GM18858 (cell line): ENCODE measurements at regions not wholly inside any gene's neighbourhood (a gene's known extent, or its start where the extent isn't known, plus 50 kb on each side); places are given as distances from the start of the nearest gene placed in this dataset.

Source experiments
- ATAC-seq: cut with Tn5 transposase; IDR thresholded peaks from one replicate; pipeline ENCODE4 v1.9.1; 2021; ENCODE audit not compliant: unreplicated experiment

GRCh38 chr7:34269084-34269483 lies 363.7 kb downstream of the BMPER start:
- ATAC-seq, result no peak

DNA sequence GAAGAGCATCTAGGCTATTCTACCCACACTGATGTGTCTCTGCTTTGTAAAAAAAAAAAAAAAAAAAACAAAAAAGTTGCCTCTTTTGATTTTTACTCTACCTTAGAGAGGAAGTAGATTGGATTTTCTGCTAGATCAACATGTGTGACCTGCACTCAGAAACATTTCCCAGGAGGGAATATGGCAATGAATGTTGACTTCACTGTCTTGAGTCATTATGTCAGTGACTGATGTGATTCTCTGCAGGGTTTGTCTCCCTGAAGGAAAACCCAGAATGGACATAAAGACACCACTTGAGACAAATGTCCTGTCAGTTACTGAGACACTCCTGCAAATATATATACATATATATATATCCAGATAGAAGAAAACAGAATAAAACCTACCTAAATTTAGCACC lies 370.3 kb downstream of the BMPER start:
- no peak for ATAC-seq

DNA sequence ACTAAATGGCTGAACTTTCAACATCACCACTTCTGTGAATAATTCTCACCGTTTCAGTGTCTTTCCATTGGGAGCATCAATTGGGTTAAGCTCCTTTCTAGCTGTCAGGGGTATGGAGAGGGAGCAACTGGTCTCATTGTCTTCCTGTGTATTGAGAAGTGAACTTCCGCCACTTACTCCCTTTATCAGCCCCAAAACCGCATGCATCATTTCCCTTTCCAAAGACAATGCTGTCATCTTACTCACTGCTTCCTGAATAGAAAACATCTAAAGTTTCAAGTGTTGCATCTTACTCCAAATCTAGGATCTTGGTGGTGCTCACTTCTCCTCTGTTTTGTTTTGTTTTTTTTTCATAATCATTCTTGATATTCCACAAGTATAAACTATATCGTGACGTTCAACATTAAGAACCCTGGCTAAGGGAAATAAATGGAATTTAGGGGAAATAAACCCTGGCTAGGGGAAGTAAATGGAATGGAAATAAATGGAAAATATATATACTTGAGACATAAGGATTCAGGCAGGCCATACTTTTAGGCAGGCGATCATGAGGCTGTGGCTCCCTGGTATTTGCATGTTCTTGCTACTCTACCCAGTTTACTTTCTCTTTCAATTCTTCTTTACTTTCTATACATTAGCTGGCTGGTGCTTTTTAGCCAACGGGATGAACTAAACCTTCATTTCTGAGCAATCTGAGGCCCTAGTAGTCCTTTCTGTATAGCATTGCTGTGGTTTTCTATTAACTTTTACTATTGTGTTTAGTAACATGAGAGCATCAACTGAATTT lies 371.9 kb downstream of the BMPER start:
- ATAC-seq, result peak; percentile 66

DNA sequence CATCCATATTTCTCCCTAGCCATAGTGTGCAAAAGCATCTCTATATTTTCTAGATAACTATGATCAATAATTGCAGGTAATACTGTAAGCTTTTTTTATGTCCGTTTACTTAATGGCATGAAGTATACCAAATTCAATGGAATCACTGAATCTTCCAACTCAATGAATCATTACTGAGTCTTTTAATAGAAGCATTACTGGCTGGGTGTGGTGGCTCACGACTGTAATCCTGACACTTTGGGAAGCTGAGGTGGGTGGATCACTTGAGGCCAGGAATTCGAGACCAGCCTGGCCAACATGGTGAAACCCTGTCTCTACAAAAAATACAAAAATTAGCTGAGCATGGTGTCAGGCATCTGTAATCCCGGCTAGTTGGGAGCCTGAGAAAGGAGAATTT lies 372.5 kb downstream of the BMPER start:
- ATAC-seq, result no peak

GRCh38 chr7:34281260-34281659 lies 375.9 kb downstream of the BMPER start:
- ATAC-seq, result no peak

- ATAC-seq, result no peak
Measured at GRCh38 chr7:34282271-34282670, 375.7 kb upstream of the NPSR1 start.

DNA sequence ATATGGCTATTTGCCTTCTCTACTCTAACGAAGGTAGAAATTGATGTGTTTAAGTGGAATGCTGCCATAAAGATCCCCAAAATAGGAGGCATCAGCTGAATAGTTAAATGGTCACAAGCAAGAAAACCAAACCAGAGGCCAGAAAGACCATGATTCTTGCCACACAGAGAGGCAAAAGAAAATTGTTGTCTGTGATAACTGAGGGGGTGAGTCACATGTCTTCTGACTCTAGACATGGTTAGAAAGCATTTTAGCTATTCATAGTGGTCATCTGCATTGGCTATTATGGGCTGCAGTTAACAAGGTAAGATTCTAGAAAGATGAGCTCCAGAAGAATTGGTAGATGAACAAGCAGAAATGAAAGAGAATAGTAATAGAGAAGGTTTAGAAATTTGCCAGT lies 361.4 kb upstream of the NPSR1 start:
- no peak for ATAC-seq

DNA sequence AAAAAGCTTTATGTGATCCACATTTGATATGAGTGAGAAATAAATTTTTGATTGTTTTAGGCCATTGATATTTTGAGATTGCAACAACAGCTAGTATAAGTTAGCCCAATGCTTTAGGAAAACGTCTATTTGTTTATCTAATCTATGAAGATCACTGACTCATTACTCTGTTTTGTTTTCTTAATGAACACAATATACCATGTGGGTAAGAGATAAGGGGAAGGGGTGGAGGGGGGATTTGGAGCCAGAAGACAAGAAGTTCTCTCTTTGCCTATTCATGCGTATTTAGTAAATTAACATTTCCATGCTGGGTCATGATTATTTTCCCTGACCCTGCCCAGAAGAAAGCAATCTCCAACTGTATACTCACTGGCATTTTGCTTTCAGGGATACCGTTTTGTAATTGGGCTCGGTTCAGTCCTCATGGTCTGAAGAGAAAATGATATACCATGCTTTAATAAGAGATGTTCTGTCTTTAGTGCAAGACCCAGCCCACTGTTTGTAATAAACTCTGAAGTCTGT lies 359.5 kb upstream of the NPSR1 start:
- no peak for ATAC-seq

GRCh38 chr7:34299066-34299465 lies 359.0 kb upstream of the NPSR1 start:
- no peak for ATAC-seq

DNA sequence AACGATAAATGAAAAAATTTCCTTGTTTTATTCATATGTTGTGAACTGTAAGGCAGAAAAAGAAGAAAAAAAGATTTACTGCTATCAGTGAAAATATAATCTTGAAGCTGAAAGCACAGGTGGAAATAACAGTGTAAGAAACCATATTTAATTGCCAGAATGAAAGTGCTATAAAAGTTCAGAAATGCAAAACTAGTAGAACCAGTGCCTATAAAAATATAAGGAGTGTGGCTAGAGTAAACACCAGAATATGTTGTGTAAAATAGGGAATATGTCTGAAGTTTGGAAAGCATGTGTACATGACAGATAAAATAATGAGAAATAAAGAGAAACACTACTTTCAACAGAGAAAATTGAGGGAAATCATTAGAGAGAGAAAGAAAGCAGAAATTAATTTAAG lies 350.5 kb upstream of the NPSR1 start:
- no peak for ATAC-seq

- ATAC-seq, result no peak
Measured at GRCh38 chr7:34308595-34308994, 349.4 kb upstream of the NPSR1 start.

DNA sequence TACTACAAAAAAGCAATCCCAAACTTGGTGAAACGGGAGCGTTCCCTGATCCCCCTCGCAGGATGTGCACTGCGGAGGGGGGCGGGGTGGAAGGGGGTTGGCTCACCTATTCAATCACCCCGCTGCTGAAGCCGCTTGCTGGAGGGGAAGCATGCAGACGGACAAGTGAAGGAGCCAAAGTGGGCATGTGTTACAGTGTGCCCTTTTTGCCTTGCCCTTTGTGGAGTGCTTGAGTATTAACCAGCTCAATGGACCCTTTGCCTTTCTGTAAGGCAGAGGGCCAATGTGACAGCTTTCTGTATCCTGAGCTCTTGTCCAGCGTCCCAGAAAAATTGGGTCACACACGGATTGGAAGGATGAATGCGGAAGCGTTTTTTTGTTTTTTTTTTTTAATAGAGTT lies 348.9 kb upstream of the NPSR1 start:
- no peak for ATAC-seq

DNA sequence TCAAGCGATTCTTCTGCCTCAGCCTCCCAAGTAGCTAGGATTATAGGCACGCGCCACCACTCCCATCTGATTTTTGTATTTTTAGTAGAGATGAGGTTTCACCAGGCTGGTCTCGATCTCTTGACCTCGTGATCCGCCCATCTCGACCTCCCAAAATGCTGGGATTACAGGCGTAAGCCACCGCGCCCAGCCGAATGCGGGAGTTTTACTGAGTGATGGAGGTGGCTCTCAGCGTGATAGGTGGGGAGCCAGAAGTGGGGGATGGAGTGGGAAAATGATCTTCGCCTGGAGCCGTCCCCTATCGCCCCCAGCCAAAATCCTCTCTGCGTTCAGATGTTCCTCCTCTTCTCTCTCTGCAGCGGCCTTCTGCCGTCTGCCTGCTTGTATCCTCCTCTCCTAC lies 348.4 kb upstream of the NPSR1 start:
- no peak for ATAC-seq

DNA sequence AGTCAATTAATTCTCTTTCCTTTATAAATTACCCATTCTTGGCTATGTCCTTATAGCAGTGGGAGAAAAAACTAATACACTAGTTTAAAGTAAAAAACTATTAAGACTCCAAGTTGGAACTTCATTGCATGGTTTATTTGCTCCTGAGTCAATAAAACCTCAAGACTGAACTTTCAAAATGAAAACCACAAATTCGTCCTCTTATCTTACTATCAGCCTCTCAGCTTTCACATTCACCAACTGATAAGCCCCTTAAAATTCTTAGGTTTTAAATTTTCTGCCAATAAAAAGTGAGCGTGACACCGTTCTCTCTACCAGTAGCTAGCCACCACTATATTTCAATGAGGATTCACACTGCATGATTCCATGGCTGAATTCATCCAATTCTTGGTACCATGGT lies 346.4 kb upstream of the NPSR1 start:
- ATAC-seq, result no peak

DNA sequence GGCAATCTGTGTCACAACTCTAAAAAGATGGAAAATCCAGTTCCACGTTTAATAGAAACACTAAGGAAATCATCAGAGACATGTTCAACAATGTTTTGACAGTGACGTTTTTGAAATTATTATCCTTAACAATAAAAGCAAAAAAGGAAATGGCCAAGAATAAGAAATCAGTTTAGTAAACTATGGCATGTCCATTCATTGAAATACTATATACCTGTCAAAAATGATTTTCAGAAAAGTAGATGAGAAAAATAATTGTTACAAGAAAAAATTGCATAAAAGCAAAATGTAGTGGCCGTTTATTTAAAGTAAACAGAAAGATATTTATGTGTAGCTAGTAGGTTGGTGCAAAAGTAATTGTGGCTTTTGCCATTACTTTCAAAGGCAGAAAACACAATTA lies 345.4 kb upstream of the NPSR1 start:
- ATAC-seq, result no peak

- no peak for ATAC-seq
Measured at GRCh38 chr7:34313289-34313688, 344.7 kb upstream of the NPSR1 start.

- no peak for ATAC-seq
Measured at GRCh38 chr7:34315032-34315431, 343.0 kb upstream of the NPSR1 start.

DNA sequence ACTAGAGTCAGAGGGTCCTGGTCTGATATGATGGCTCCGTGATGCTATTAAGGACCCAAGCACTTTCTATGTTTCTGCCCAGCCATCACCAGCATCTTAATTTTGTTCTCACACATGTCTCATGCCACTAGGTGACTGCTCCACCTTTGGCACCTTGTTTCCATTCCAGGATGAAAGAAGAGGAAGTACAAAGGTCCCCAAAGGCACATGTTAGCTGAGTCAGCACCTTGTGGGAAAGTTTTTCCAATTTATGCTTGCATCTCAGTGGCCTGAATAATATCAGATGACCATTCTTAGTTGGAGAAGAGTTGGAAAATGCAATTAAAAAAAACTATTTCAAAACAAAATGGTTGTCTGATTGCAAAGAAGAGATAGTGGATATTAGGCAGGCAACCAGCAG lies 341.0 kb upstream of the NPSR1 start:
- ATAC-seq, result no peak

DNA sequence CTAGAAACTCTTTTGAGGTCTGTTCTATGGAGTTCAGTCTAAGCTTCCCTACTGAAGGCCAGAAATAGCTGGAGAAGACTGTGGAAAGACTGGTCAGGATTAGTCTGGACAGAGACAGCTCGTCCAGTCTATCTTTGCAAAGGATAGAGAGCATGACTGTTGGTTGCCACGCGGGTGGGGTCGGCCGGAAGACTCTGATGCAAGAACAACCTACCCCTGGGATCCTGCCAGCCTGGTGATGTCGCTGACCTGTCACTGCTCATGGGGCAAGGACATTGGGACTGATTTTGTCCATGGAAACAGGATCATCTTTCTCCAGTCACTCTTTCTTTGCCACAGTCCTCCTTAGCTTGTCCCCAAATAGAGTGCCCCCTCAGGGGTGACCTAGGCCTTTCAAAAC lies 337.6 kb upstream of the NPSR1 start:
- ATAC-seq, result no peak

DNA sequence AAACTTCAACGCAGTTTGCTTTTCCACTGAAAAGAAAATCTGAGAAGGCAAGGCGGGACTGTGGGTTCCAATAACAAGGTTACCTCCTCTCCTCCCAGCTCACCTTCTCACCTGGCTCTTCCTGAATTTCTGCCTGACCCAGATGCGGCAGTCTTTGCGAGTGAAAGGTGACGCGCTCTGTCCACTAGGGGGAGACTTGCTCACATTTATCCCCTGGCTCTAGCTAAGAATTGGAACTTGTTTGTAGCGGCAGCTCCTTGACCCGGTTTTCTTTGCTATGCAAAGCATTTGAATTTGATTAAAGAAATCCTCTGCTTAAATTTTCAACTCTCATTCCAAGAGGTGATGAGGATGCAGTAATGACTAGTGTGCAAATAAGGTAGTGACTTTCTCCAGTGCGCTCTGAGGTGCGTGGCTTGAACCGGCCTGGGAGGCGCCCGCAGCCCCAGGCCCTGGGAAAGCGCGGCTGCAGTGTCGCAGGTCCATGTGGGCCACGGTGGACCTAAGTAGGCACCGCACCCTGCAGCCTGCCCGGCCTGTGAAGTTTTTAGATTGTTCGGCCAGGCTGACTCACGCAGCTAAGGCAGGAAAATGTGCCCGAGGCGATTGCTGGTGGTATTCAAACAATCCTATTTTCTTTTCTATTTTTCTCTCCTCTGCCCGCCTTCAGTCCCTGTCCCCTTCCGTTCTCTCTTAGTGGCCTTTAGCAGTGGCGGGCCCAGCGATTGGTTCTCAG lies 336.9 kb upstream of the NPSR1 start:
- peak; percentile 85 for ATAC-seq

- ATAC-seq, result no peak
Measured at GRCh38 chr7:34322841-34323240, 335.2 kb upstream of the NPSR1 start.

DNA sequence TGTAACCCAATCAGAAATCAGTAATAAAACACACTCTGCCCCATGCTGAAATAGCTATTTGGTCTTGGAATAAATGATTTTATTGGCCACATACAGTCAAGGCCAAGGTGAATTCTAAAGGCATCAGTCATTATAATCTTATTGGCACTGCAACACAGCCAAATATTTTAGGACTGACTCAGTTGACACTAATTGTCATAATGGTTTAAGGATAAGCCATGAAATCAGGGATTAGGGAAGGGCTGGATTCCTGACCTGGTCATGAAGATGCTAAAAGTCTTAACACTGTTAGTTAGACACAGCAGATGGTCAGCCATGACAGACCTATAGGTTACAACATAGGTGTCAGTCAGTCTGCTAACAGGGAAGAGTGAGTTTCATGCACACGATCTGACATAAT lies 330.3 kb upstream of the NPSR1 start:
- ATAC-seq, result no peak
